A549 (cell line): ENCODE measurements at regions not wholly inside any gene's neighbourhood (a gene's known extent, or its start where the extent isn't known, plus 50 kb on each side); places are given as distances from the start of the nearest gene placed in this dataset.

Experiments used
- CEBPB ChIP-seq, 2 experiments: fragments of >200 bp in 1 of 2; sonication (Bioruptor Twin) in 1 of 2; formaldehyde crosslinking in 1 of 2; IDR thresholded peaks; 2 replicates each; pipeline ENCODE4 v1.6.1; 2012 to 2016
- POLR2A ChIP-seq: IDR thresholded peaks from 2 replicates; pipeline ENCODE4 v1.6.1; 2012; ENCODE audit warnings: mild to moderate bottlenecking, low read length

DNA sequence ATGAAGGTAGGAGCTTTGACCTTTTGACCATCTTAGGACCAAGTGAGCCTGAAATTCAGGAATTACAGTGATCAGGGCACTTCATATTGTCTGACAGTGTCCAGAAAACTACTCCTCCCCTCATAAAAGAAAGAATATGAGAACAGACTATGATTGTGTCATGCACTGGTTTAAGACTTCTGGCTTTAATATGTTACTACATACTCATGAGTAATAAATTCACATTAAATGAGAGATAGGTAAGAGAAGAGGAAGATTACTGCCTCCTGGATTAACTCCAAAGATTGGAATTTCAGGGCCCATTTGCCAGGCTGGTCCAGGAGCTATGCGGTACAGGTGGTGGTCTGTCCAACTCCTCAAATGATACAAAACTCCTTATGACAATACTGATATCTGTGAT lies 213.5 kb upstream of the ADRA1B start:
- TF ChIP-seq POLR2A, result no peak
- no peak for TF ChIP-seq CEBPB (IDR thresholded peaks at IDR 0.05)
